OCI-LY1 (cell line): ENCODE measurements at regions not wholly inside any gene's neighbourhood (a gene's known extent, or its start where the extent isn't known, plus 50 kb on each side); places are given as distances from the start of the nearest gene placed in this dataset.

Experiments used
- H2AFZ ChIP-seq: fragments of 200-600 bp; sonication (generic), shearing (Covaris generic); 2 replicates; pipeline ENCODE4 v1.6.0; 2014; ENCODE audit warnings: antibody characterized with exemption, mild to moderate bottlenecking, low read length
- H3F3A ChIP-seq: fragments of 200-600 bp; sonication (generic), shearing (Covaris generic); 2 replicates; pipeline ENCODE4 v1.6.0; 2014; ENCODE audit warnings: mild to moderate bottlenecking, antibody characterized with exemption, low read length, moderate library complexity; ENCODE audit not compliant: insufficient read depth
- H3K27ac ChIP-seq: fragments of 200-600 bp; sonication (generic); 2 replicates; pipeline ENCODE4 v1.5.1; 2014; ENCODE audit warnings: low read length, mixed run types, mild to moderate bottlenecking, low read depth; ENCODE audit not compliant: poor library complexity, severe bottlenecking
- H3K27me3 ChIP-seq: fragments of 200-600 bp; sonication (generic); 2 replicates; pipeline ENCODE4 v1.6.0; 2014; ENCODE audit warnings: antibody characterized with exemption, mild to moderate bottlenecking, low read length, moderate library complexity; ENCODE audit not compliant: insufficient read depth
- H3K36me3 ChIP-seq: fragments of 200-600 bp; sonication (generic); 2 replicates; pipeline ENCODE4 v1.6.1; 2014; ENCODE audit warnings: mild to moderate bottlenecking, antibody characterized with exemption, low read length, moderate library complexity, mixed read lengths; ENCODE audit not compliant: insufficient read depth
- H3K4me1 ChIP-seq: fragments of 200-600 bp; sonication (generic); 2 replicates; pipeline ENCODE4 v1.5.1; 2014; ENCODE audit warnings: mild to moderate bottlenecking, low read length, moderate library complexity; ENCODE audit not compliant: insufficient read depth, severe bottlenecking
- H3K4me2 ChIP-seq: fragments of 200-600 bp; sonication (generic), shearing (Covaris generic); 2 replicates; pipeline ENCODE4 v1.6.1; 2014; ENCODE audit warnings: low read length
- H3K4me3 ChIP-seq: fragments of 200-600 bp; sonication (generic); 2 replicates; pipeline ENCODE4 v1.5.1; 2014; ENCODE audit warnings: low read length, low read depth, mild to moderate bottlenecking, mixed read lengths; ENCODE audit not compliant: poor library complexity, severe bottlenecking
- H3K79me2 ChIP-seq: fragments of 200-600 bp; shearing (Covaris generic); 2 replicates; pipeline ENCODE4 v1.6.1; 2016; ENCODE audit warnings: mixed run types, low read length, mixed read lengths; ENCODE audit not compliant: insufficient read depth
- H3K9ac ChIP-seq: fragments of 200-600 bp; sonication (generic), shearing (Covaris generic); 2 replicates; pipeline ENCODE4 v1.6.1; 2014; ENCODE audit warnings: mild to moderate bottlenecking, low read length, mixed read lengths
- H3K9me2 ChIP-seq: fragments of 200-600 bp; sonication (generic), shearing (Covaris generic); 2 replicates; pipeline ENCODE4 v1.6.1; 2014; ENCODE audit warnings: low read depth, mild to moderate bottlenecking, low read length, mixed read lengths
- H3K9me3 ChIP-seq: fragments of 200-600 bp; shearing (Covaris generic); 2 replicates; pipeline ENCODE4 v1.6.1; 2014; ENCODE audit warnings: low read length, mixed read lengths
- H4K20me1 ChIP-seq: fragments of 200-600 bp; sonication (generic), shearing (Covaris generic); 2 replicates; pipeline ENCODE4 v1.6.0; 2016; ENCODE audit warnings: mild to moderate bottlenecking, low read length; ENCODE audit not compliant: insufficient read depth
- EZH2 ChIP-seq: fragments of 200-600 bp; sonication (generic), shearing (Covaris generic); IDR thresholded peaks from 2 replicates; pipeline ENCODE4 v1.8.0; 2017; ENCODE audit warnings: borderline replicate concordance, mixed run types, mild to moderate bottlenecking, antibody characterized with exemption, low read length, moderate library complexity, mixed read lengths
- TF ChIP-seq, protein P1 (sequence below): fragments of 200-600 bp; sonication (generic), shearing (Covaris generic); IDR thresholded peaks from 2 replicates; pipeline ENCODE4 v1.5.1; 2017; ENCODE audit warnings: mild to moderate bottlenecking, antibody characterized with exemption, low read length, moderate library complexity, mixed read lengths

- H3K27me3 ChIP-seq, result no peaks in the 10 kb centered on the region
- H3K27ac ChIP-seq, result no peak overlapping the region
- H3K9me3 ChIP-seq, result no peaks in the 10 kb centered on the region
- H3K36me3 ChIP-seq, result no peaks in the 10 kb centered on the region
- no peak overlapping the region for H3K4me3 ChIP-seq
- H3K79me2 ChIP-seq, result no peaks in the 10 kb centered on the region
- H3F3A ChIP-seq, result no peaks in the 10 kb centered on the region
- H3K9ac ChIP-seq, result no peak overlapping the region
- H3K4me2 ChIP-seq, result no peak overlapping the region
- H2AFZ ChIP-seq, result no peak overlapping the region
- H3K9me2 ChIP-seq, result no peaks in the 10 kb centered on the region
- H3K4me1 ChIP-seq, result no peaks in the 10 kb centered on the region
- TF ChIP-seq, protein P1, sequence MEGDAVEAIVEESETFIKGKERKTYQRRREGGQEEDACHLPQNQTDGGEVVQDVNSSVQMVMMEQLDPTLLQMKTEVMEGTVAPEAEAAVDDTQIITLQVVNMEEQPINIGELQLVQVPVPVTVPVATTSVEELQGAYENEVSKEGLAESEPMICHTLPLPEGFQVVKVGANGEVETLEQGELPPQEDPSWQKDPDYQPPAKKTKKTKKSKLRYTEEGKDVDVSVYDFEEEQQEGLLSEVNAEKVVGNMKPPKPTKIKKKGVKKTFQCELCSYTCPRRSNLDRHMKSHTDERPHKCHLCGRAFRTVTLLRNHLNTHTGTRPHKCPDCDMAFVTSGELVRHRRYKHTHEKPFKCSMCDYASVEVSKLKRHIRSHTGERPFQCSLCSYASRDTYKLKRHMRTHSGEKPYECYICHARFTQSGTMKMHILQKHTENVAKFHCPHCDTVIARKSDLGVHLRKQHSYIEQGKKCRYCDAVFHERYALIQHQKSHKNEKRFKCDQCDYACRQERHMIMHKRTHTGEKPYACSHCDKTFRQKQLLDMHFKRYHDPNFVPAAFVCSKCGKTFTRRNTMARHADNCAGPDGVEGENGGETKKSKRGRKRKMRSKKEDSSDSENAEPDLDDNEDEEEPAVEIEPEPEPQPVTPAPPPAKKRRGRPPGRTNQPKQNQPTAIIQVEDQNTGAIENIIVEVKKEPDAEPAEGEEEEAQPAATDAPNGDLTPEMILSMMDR, result no peak
- no peak for TF ChIP-seq EZH2
- H4K20me1 ChIP-seq, result no peaks in the 10 kb centered on the region
These were observed 175.9 kb upstream of the RBM19 start for GRCh38 chr12:114141921-114142564.

DNA sequence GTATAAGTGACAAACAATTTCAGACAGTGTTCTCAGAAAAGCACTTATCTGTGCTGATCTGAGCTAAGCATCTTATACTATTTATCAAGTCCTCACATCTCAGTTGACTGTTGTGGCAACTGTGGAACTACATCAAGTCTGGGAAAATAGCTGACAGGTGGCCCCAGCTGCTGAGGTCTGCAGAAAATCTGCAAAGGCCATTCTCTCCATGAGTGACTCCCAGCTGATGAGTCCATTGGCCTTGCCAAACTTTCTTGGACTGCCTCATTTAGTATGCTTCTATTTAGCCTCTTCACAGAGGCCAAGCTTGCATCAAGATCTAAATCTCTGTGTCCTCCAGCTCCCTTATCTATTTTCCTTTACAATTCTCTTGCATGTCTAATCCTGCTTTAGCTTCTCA, 174.5 kb upstream of the RBM19 start:
- Histone ChIP-seq H3K4me3 (no peak overlapping the region), H3K9me3 (no peaks in the 10 kb centered on the region), H3K79me2 (no peaks in the 10 kb centered on the region), H4K20me1 (no peaks in the 10 kb centered on the region), H3K9ac (no peak overlapping the region), H3K4me2 (no peak overlapping the region), H3K27me3 (no peaks in the 10 kb centered on the region), H3K4me1 (no peaks in the 10 kb centered on the region), H3F3A (no peaks in the 10 kb centered on the region), H2AFZ (no peak overlapping the region), H3K36me3 (no peaks in the 10 kb centered on the region), H3K27ac (no peak overlapping the region), H3K9me2 (no peaks in the 10 kb centered on the region)
- TF ChIP-seq, protein P1, result no peak
- no peak for TF ChIP-seq EZH2

GRCh38 chr12:114136631-114137030, 170.5 kb upstream of the RBM19 start:
- H3K27me3 ChIP-seq, result no peaks in the 10 kb centered on the region
- no peak overlapping the region for H3K4me2 ChIP-seq
- H3K9me3 ChIP-seq, result no peaks in the 10 kb centered on the region
- no peak overlapping the region for H3K9ac ChIP-seq
- no peaks in the 10 kb centered on the region for H3K4me1 ChIP-seq
- H3K9me2 ChIP-seq, result no peaks in the 10 kb centered on the region
- H3K27ac ChIP-seq, result no peak overlapping the region
- no peak overlapping the region for H3K4me3 ChIP-seq
- H3F3A ChIP-seq, result no peaks in the 10 kb centered on the region
- H3K79me2 ChIP-seq, result no peaks in the 10 kb centered on the region
- H4K20me1 ChIP-seq, result no peaks in the 10 kb centered on the region
- TF ChIP-seq, protein P1, result no peak
- TF ChIP-seq EZH2, result no peak
- no peak overlapping the region for H2AFZ ChIP-seq
- no peaks in the 10 kb centered on the region for H3K36me3 ChIP-seq
